Astrocyte of the spinal cord (primary cell): ENCODE measurements at regions not wholly inside any gene's neighbourhood (a gene's known extent, or its start where the extent isn't known, plus 50 kb on each side); places are given as distances from the start of the nearest gene placed in this dataset.

Experiments used
- DNase-seq: peaks from one replicate; pipeline ENCODE4 v3.0.0; 2011; ENCODE audit warnings: low read depth, low spot score
- H3K4me3 ChIP-seq: 2 replicates; pipeline ENCODE4 v1.5.1; 2011; ENCODE audit warnings: low read depth, mild to moderate bottlenecking, low read length, moderate library complexity
- CTCF ChIP-seq: IDR thresholded peaks from 2 replicates; pipeline ENCODE4 v1.5.1; 2012; ENCODE audit warnings: low read depth, mild to moderate bottlenecking, low read length, inconsistent platforms
- in situ Hi-C: cut with HindIII; loops from 2 replicates; pipeline ENCODE4 v1.10.0; 2017; ENCODE audit warnings: low sequenced_read_pairs

GRCh38 chr6:122035173-122035572, 364.3 kb upstream of the HSF2 start:
- no peak for TF ChIP-seq CTCF
- in situ Hi-C loops: no loop called here
- H3K4me3 ChIP-seq: no peak overlapping the region
- no peak for DNase-seq

- DNase-seq: no peak
- in situ Hi-C loops: no loop called here
- H3K4me3 ChIP-seq: no peak overlapping the region
- TF ChIP-seq CTCF: no peak
Observed at GRCh38 chr6:122040261-122040660, 359.2 kb upstream of the HSF2 start.

- DNase-seq: no peak
- in situ Hi-C loops: no loop called here
- TF ChIP-seq CTCF: no peak
- no peak overlapping the region for H3K4me3 ChIP-seq
Observed at GRCh38 chr6:122042380-122042779, 357.1 kb upstream of the HSF2 start.

- DNase-seq: peak; percentile 20
- peak; percentile 3 for TF ChIP-seq CTCF
- in situ Hi-C loops: no loop called here
Observed at GRCh38 chr6:122042960-122043735, 356.3 kb upstream of the HSF2 start.

GRCh38 chr6:122048570-122048969, 350.9 kb upstream of the HSF2 start:
- no peak overlapping the region for H3K4me3 ChIP-seq
- TF ChIP-seq CTCF: no peak
- DNase-seq: no peak
- in situ Hi-C loops: no loop called here

More at GRCh38 chr6:122042960-122043735, 356.3 kb upstream of the HSF2 start:
- H3K4me3 ChIP-seq: no peak overlapping the region

GRCh38 chr6:122049341-122049740, 350.1 kb upstream of the HSF2 start:
- no peak for TF ChIP-seq CTCF
- in situ Hi-C loops: no loop called here

More at GRCh38 chr6:122049341-122049740, 350.1 kb upstream of the HSF2 start:
- peak; percentile 50 for DNase-seq
- H3K4me3 ChIP-seq: peak overlapping the region; percentile 10
